ENCODE measurements at regions not wholly inside any gene's neighbourhood (a gene's known extent, or its start where the extent isn't known, plus 50 kb on each side); places are given as distances from the start of the nearest gene placed in this dataset.
A peak's percentile ranks its signal among the peaks of the same experiment; 100 is the strongest.

GRCh38 chrX:147803948-147804347, 107.8 kb upstream of the FMR1 start:
- peak; percentile 64 for TF ChIP-seq CTCF (conservative IDR thresholded peaks at IDR 0.05)
- H3K9me3 Mint-ChIP-seq = peaks cover 53 to 63% of the 10 kb centered on the region in 2 experiments
- Histone ChIP-seq H3K4me2 (ENCODE audit: insufficient read depth, insufficient read length, low read length) (no peak overlapping the region), H4K20me1 (ENCODE audit: control insufficient read depth, insufficient read depth, insufficient read length) (no peaks in the 10 kb centered on the region), H2BK20ac (ENCODE audit: low read depth, low read length, poor library complexity, severe bottlenecking) (no peak overlapping the region), H3K4me1 (ENCODE audit: insufficient read depth, low read length) (no peaks in the 10 kb centered on the region), H2AK5ac (ENCODE audit: insufficient read length, low read length) (no peak overlapping the region), H2BK15ac (ENCODE audit: low read depth, low read length) (no peak overlapping the region), H3K27ac (ENCODE audit: insufficient read length, low read depth, low read length) (no peak overlapping the region), H3K18ac (ENCODE audit: insufficient read length, low read depth, low read length) (no peak overlapping the region), H3K14ac (ENCODE audit: insufficient read depth, low read length) (no peak overlapping the region), H3K9ac (ENCODE audit: extremely low read depth, insufficient read length, low read length) (no peak overlapping the region), H2AFZ (ENCODE audit: low read length) (no peak overlapping the region), H4K5ac (ENCODE audit: insufficient read length, low read depth, low read length) (no peak overlapping the region), H3K56ac (ENCODE audit: insufficient read length, low read depth, low read length) (no peak overlapping the region), H2BK5ac (ENCODE audit: insufficient read length, low read length) (no peak overlapping the region), H3K9me3 (ENCODE audit: control insufficient read depth, low read depth, low read length) (peaks cover 13% of the 10 kb centered on the region), H3K4ac (ENCODE audit: low read depth, low read length) (no peak overlapping the region), H3K79me1 (ENCODE audit: insufficient read depth, low read depth, low read length, poor library complexity, severe bottlenecking) (no peaks in the 10 kb centered on the region), H2BK12ac (ENCODE audit: insufficient read length, low read depth, low read length) (no peak overlapping the region), H3K23me2 (ENCODE audit: insufficient read length, low read depth, low read length, poor library complexity, severe bottlenecking) (no peaks in the 10 kb centered on the region), H3T11ph (ENCODE audit: low read length) (no peak overlapping the region), H3K23ac (ENCODE audit: insufficient read length, low read depth, low read length) (no peak overlapping the region), H3K27me3 (ENCODE audit: insufficient read depth, low read length) (no peaks in the 10 kb centered on the region), H2BK120ac (ENCODE audit: low read depth, low read length, poor library complexity, severe bottlenecking) (no peak overlapping the region), H4K91ac (ENCODE audit: insufficient read length, low read depth, low read length) (no peak overlapping the region), H3K79me2 (ENCODE audit: insufficient read depth, low read length) (no peaks in the 10 kb centered on the region), H4K8ac (replicated peaks; ENCODE audit: insufficient read length, low read depth, low read length) (no peak overlapping the region)
- H3K36me3 Mint-ChIP-seq (ENCODE audit: insufficient read depth in 1 of 3, low read depth in 3 of 3) = no peaks in the 10 kb centered on the region; a peak in 1 of 7 replicates
- peaks cover 39% of the 10 kb centered on the region for H3K27me3 Mint-ChIP-seq (ENCODE audit: low read depth)
- no peak overlapping the region for H3K4me3 Mint-ChIP-seq
- WGBS (ENCODE audit: extremely low coverage, insufficient read length, low lambda C conversion rate) = no CpG with 5 or more reads among the region's 2 CpGs
- 0 out of 4 replicates have a peak, but pooled peaks cover 0 to 2% of the 10 kb centered on the region in 2 experiments for H3K4me1 Mint-ChIP-seq
- H3K27ac Mint-ChIP-seq = no peak overlapping the region; a peak in 1 of 7 replicates
- DNase-seq = no peak

All from H9 (cell line).